H1 (cell line): ENCODE measurements at regions not wholly inside any gene's neighbourhood (a gene's known extent, or its start where the extent isn't known, plus 50 kb on each side); places are given as distances from the start of the nearest gene placed in this dataset.
A peak's percentile ranks its signal among the peaks of the same experiment; 100 is the strongest.

Experiments used
- CTCF ChIA-PET: fragments of 300-600 bp; sonication (Branson Sonifier 250); formaldehyde crosslinking; loops from one replicate; lab custom pipeline; 2021; ENCODE audit not compliant: partially characterized antibody; lab: Charles Lee
- POLR2A ChIA-PET: fragments of 300-600 bp; sonication (Branson Sonifier 250); formaldehyde crosslinking; loops from one replicate; lab custom pipeline; 2021; ENCODE audit warnings: inconsistent platforms; ENCODE audit not compliant: partially characterized antibody; lab: Charles Lee
- DNase-seq, 2 experiments: peaks; one replicate each; pipeline versions ENCODE4 v3.0.0 to v3.0.0-alpha.2; 2010 to 2022; ENCODE audit warnings: low spot score in 2 of 2, low read depth in 1 of 2, mixed read lengths in 1 of 2
- FAIRE-seq: peaks from 2 replicates; lab custom pipeline; 2011; peaks lifted over from hg19 to GRCh38; lab: Jason Lieb, UNC
- H2AFZ ChIP-seq: 2 replicates; pipeline ENCODE4 v1.8.1; 2012; ENCODE audit warnings: low read length, inconsistent platforms
- H2AK5ac ChIP-seq: 2 replicates; pipeline ENCODE4 v1.6.1; 2013; ENCODE audit warnings: low read depth, low read length
- H2BK120ac ChIP-seq: replicated peaks from 2 replicates; pipeline ENCODE3; 2013; ENCODE audit warnings: low read depth, low read length, inconsistent platforms
- H2BK12ac ChIP-seq: 2 replicates; pipeline ENCODE4 v1.6.1; 2013; ENCODE audit warnings: low read depth, low read length
- H2BK15ac ChIP-seq: 2 replicates; pipeline ENCODE4 v1.6.1; 2013; ENCODE audit warnings: low read length
- H2BK20ac ChIP-seq: 2 replicates; pipeline ENCODE4 v1.6.1; 2013; ENCODE audit warnings: low read length
- H2BK5ac ChIP-seq: 2 replicates; pipeline ENCODE4 v1.6.1; 2013; ENCODE audit warnings: low read depth, low read length
- H3K14ac ChIP-seq: 2 replicates; pipeline ENCODE4 v1.6.1; 2013; ENCODE audit warnings: inconsistent platforms; ENCODE audit not compliant: insufficient read length
- H3K18ac ChIP-seq: 2 replicates; pipeline ENCODE4 v1.6.1; 2013; ENCODE audit warnings: low read length; ENCODE audit errors: extremely low read depth
- H3K23ac ChIP-seq: 2 replicates; pipeline ENCODE4 v1.6.1; 2013; ENCODE audit warnings: inconsistent platforms; ENCODE audit not compliant: insufficient read length
- H3K23me2 ChIP-seq: 2 replicates; pipeline ENCODE4 v1.6.1; 2013; ENCODE audit warnings: low read depth, low read length
- H3K27ac ChIP-seq: 2 replicates; pipeline ENCODE4 v1.6.1; 2011; ENCODE audit warnings: low read depth, low read length, inconsistent platforms
- H3K27me3 ChIP-seq, 4 experiments: replicated peaks in 1 of 4; 1 replicate in 1 of 4; 2 replicates in 3 of 4; pipeline versions ENCODE4 v1.6.1 to v1.8.1; 2011 to 2013; ENCODE audit warnings: low read length in 3 of 4, mild to moderate bottlenecking in 3 of 4, inconsistent platforms in 2 of 4, mixed read lengths in 2 of 4, moderate library complexity in 1 of 4; ENCODE audit not compliant: control insufficient read depth in 3 of 4, insufficient read depth in 3 of 4; ENCODE audit errors: extremely low read depth in 1 of 4
- H3K36me3 ChIP-seq, 4 experiments: 2 replicates each; pipeline versions ENCODE4 v1.6.1 to v1.8.1; 2011 to 2013; ENCODE audit warnings: mild to moderate bottlenecking in 4 of 4, low read length in 3 of 4, moderate library complexity in 2 of 4, control low read depth in 1 of 4, inconsistent platforms in 1 of 4; ENCODE audit not compliant: insufficient read depth in 4 of 4, control insufficient read depth in 2 of 4
- H3K4ac ChIP-seq: replicated peaks from 2 replicates; pipeline ENCODE3; 2013; ENCODE audit warnings: low read length, low read depth, mixed read lengths, inconsistent platforms; ENCODE audit not compliant: insufficient read length
- H3K4me1 ChIP-seq, 4 experiments: replicated peaks in 1 of 4; 1 replicate in 1 of 4; 2 replicates in 3 of 4; pipeline versions ENCODE4 v1.6.1 to v1.8.1; 2011 to 2013; ENCODE audit warnings: low read length in 3 of 4, inconsistent platforms in 2 of 4, mixed read lengths in 1 of 4; ENCODE audit not compliant: insufficient read depth in 4 of 4, control insufficient read depth in 3 of 4
- H3K4me2 ChIP-seq, 2 experiments: 2 replicates each; pipeline versions ENCODE4 v1.6.1 to v1.8.1; 2011 to 2013; ENCODE audit warnings: low read depth in 2 of 2, low read length in 2 of 2, control low read depth in 1 of 2, inconsistent platforms in 1 of 2, mild to moderate bottlenecking in 1 of 2; ENCODE audit not compliant: insufficient read depth in 1 of 2
- H3K4me3 ChIP-seq, 4 experiments: fragments of 200-600, 300-600 bp in 1 of 4; sonication (generic), shearing (Covaris generic), sonication (Bioruptor Twin) in 1 of 4; 2 replicates each; pipeline versions ENCODE4 v1.5.1 to v1.8.1; 2011 to 2016; ENCODE audit warnings: low read length in 4 of 4, low read depth in 3 of 4, control low read depth in 2 of 4, inconsistent platforms in 2 of 4, mild to moderate bottlenecking in 2 of 4, mixed read lengths in 1 of 4, moderate library complexity in 1 of 4; ENCODE audit not compliant: insufficient read depth in 2 of 4; ENCODE audit errors: extremely low read depth in 1 of 4
- H3K56ac ChIP-seq: replicated peaks from 2 replicates; pipeline ENCODE3; 2013; ENCODE audit warnings: low read depth, mild to moderate bottlenecking, mixed read lengths, low read length, inconsistent platforms; ENCODE audit not compliant: insufficient read length
- H3K79me1 ChIP-seq: 2 replicates; pipeline ENCODE4 v1.6.1; 2013; ENCODE audit warnings: low read depth, low read length, control low read depth
- H3K79me2 ChIP-seq, 2 experiments: 2 replicates each; pipeline versions ENCODE4 v1.6.1 to v1.8.1; 2012 to 2013; ENCODE audit warnings: low read length in 2 of 2, mild to moderate bottlenecking in 2 of 2, inconsistent platforms in 1 of 2; ENCODE audit not compliant: insufficient read depth in 2 of 2, control insufficient read depth in 1 of 2
- H3K9ac ChIP-seq, 4 experiments: replicated peaks in 1 of 4; 1 replicate in 1 of 4; 2 replicates in 3 of 4; pipeline versions ENCODE4 v1.6.1 to v1.8.1; 2011 to 2013; ENCODE audit warnings: low read depth in 3 of 4, low read length in 3 of 4, control low read depth in 2 of 4, mild to moderate bottlenecking in 2 of 4, moderate library complexity in 2 of 4, inconsistent platforms in 1 of 4; ENCODE audit errors: extremely low read depth in 1 of 4
- H3K9me3 ChIP-seq, 2 experiments: 2 replicates each; pipeline versions ENCODE4 v1.6.1 to v1.8.1; 2012 to 2013; ENCODE audit warnings: mild to moderate bottlenecking in 2 of 2, moderate library complexity in 2 of 2, control low read depth in 1 of 2, inconsistent platforms in 1 of 2, low read depth in 1 of 2, low read length in 1 of 2, mixed read lengths in 1 of 2; ENCODE audit not compliant: insufficient read depth in 2 of 2
- H4K20me1 ChIP-seq, 2 experiments: replicated peaks in 1 of 2; 2 replicates each; pipeline versions ENCODE3 to v1.8.1; 2011 to 2013; ENCODE audit warnings: inconsistent platforms in 2 of 2, low read length in 2 of 2, mild to moderate bottlenecking in 1 of 2; ENCODE audit not compliant: insufficient read depth in 2 of 2, control insufficient read depth in 1 of 2
- H4K5ac ChIP-seq: 2 replicates; pipeline ENCODE4 v1.6.1; 2013; ENCODE audit warnings: low read length, low read depth, mixed read lengths, inconsistent platforms; ENCODE audit not compliant: insufficient read length
- H4K8ac ChIP-seq: 2 replicates; pipeline ENCODE4 v1.8.0; 2013; ENCODE audit warnings: mild to moderate bottlenecking, moderate library complexity, low read length, inconsistent platforms; ENCODE audit not compliant: insufficient read depth; ENCODE audit errors: extremely low read depth
- H4K91ac ChIP-seq: replicated peaks from 2 replicates; pipeline ENCODE3; 2013; ENCODE audit warnings: low read length, mixed read lengths, inconsistent platforms; ENCODE audit not compliant: insufficient read length
- RAD21 ChIP-seq, 2 experiments: IDR thresholded peaks in 1 of 2; conservative IDR thresholded peaks in 1 of 2; 2 replicates each; pipeline ENCODE4 v1.6.1; 2011; ENCODE audit warnings: low read depth in 2 of 2, low read length in 2 of 2, improper control_type of control experiment in 1 of 2, inconsistent platforms in 1 of 2, mild to moderate bottlenecking in 1 of 2, moderate library complexity in 1 of 2
- TEAD4 ChIP-seq: IDR thresholded peaks from 2 replicates; pipeline ENCODE4 v1.6.1; 2012; ENCODE audit warnings: low read depth, low read length, inconsistent platforms, mixed read lengths
- WGBS, 2 experiments: shearing (Covaris generic) in 1 of 2; methylation state at CpG; one replicate each; pipeline versions ENCODE4 v1.1.6 to v1.1.7; 2013 to 2015; ENCODE audit warnings: low lambda C conversion rate in 2 of 2, mixed read lengths in 2 of 2, inconsistent platforms in 1 of 2, low coverage in 1 of 2, missing lambda C conversion rate in 1 of 2; ENCODE audit not compliant: insufficient replicate concordance in 2 of 2, insufficient coverage in 1 of 2, insufficient read length in 1 of 2; ENCODE audit errors: extremely low coverage in 1 of 2, missing lambda C conversion rate in 1 of 2; 5-methylcytosine and 5-hydroxymethylcytosine counted together

GRCh38 chr4:66688674-66689073, 856.6 kb downstream of the CENPC start:
- Histone ChIP-seq H4K8ac (no peak overlapping the region), H2BK5ac (no peak overlapping the region), H3K56ac (no peak overlapping the region), H3K23me2 (no peaks in the 10 kb centered on the region), H2BK20ac (no peak overlapping the region), H4K20me1 (no peaks in the 10 kb centered on the region), H3K9ac (no peak overlapping the region), H2BK120ac (no peak overlapping the region), H2AFZ (no peak overlapping the region), H3K27ac (no peak overlapping the region), H3K9me3 (no peaks in the 10 kb centered on the region), H3K79me1 (no peaks in the 10 kb centered on the region), H3K27me3 (no peaks in the 10 kb centered on the region), H3K4me1 (peaks cover 0 to 3% (median 0%) of the 10 kb centered on the region in 4 experiments; a peak in 1 of 7 replicates), H2AK5ac (no peak overlapping the region), H2BK15ac (no peak overlapping the region), H4K91ac (no peak overlapping the region), H3K4me3 (no peak overlapping the region), H3K18ac (no peak overlapping the region), H3K4ac (no peak overlapping the region), H3K4me2 (no peak overlapping the region), H3K14ac (no peak overlapping the region), H3K23ac (no peak overlapping the region), H3K79me2 (no peaks in the 10 kb centered on the region), H4K5ac (no peak overlapping the region), H3K36me3 (no peaks in the 10 kb centered on the region), H2BK12ac (no peak overlapping the region)
- ChIA-PET CTCF (no interaction called here), POLR2A (no interaction called here)
- DNase-seq (no peak), FAIRE-seq (no peak)
- WGBS, 2 experiments = 75% methylated on average over 3 of the region's 3 CpGs; no CpG with 5 or more reads in 1 of the 2 experiments
- TF ChIP-seq RAD21 (IDR thresholded peaks at IDR 0.05 in 1 of 2, conservative IDR thresholded peaks at IDR 0.05 in 1 of 2; ENCODE audit: low read depth in 2 of 2, low read length in 2 of 2) (peak in 1 of 2 experiments; percentile 33; a peak in 3 of 4 replicates), TEAD4 (no peak)
